ENCODE measurements at regions not wholly inside any gene's neighbourhood (a gene's known extent, or its start where the extent isn't known, plus 50 kb on each side); places are given as distances from the start of the nearest gene placed in this dataset.

GRCh38 chr2:192327576-192327975, 132.8 kb upstream of the TMEFF2 start:
- no peak for TF ChIP-seq CTCF (IDR thresholded peaks at IDR 0.05)
- no peak for TF ChIP-seq POLR2A (IDR thresholded peaks at IDR 0.05)
- TF ChIP-seq EP300 (IDR thresholded peaks at IDR 0.05) = no peak

Data from suprapubic skin (tissue), 3 donors.